ENCODE measurements at regions not wholly inside any gene's neighbourhood (a gene's known extent, or its start where the extent isn't known, plus 50 kb on each side); places are given as distances from the start of the nearest gene placed in this dataset.

GRCh38 chr1:79530055-79530454 lies 523.5 kb upstream of the ADGRL4 start (continued):
- TF ChIP-seq, protein P1, sequence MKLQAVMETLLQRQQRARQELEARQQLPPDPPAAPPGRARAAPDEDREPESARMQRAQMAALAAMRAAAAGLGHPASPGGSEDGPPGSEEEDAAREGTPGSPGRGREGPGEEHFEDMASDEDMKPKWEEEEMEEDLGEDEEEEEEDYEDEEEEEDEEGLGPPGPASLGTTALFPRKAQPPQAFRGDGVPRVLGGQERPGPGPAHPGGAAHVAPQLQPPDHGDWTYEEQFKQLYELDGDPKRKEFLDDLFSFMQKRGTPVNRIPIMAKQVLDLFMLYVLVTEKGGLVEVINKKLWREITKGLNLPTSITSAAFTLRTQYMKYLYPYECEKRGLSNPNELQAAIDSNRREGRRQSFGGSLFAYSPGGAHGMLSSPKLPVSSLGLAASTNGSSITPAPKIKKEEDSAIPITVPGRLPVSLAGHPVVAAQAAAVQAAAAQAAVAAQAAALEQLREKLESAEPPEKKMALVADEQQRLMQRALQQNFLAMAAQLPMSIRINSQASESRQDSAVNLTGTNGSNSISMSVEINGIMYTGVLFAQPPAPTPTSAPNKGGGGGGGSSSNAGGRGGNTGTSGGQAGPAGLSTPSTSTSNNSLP (IDR thresholded peaks at IDR 0.05; ENCODE audit: low read depth, low read length): no peak
- TF ChIP-seq, protein P2, sequence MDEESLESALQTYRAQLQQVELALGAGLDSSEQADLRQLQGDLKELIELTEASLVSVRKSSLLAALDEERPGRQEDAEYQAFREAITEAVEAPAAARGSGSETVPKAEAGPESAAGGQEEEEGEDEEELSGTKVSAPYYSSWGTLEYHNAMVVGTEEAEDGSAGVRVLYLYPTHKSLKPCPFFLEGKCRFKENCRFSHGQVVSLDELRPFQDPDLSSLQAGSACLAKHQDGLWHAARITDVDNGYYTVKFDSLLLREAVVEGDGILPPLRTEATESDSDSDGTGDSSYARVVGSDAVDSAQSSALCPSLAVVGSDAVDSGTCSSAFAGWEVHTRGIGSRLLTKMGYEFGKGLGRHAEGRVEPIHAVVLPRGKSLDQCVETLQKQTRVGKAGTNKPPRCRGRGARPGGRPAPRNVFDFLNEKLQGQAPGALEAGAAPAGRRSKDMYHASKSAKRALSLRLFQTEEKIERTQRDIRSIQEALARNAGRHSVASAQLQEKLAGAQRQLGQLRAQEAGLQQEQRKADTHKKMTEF (CRISPR knock-in tag; IDR thresholded peaks at IDR 0.05): no peak
- no peak for TF ChIP-seq KDM1A (CRISPR knock-in tag; IDR thresholded peaks at IDR 0.05)

DNA sequence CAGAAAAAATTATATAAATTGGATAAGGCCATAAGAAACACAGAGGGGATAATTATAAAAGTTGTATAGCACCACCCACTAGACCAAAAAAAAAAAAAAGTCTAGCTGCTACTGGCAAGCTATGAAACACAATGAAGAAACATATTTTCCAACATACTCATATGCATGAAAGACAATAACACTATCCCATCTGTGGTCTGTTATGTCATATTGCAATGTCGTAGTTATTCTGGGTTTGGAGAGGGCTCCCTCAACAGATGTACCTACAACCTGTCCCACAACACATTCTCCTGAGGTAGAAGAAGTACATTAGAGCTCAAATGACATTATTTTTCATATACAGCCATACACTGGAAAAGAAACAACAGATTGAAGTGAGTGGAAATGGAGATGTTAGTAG lies 517.6 kb upstream of the ADGRL4 start:
- POLR2A ChIA-PET: no interaction called here

More for the DNA sequence above, 517.6 kb upstream of the ADGRL4 start:
- DNase-seq (ENCODE audit: low spot score) (no peak), ATAC-seq (no peak), FAIRE-seq (no peak)
- H2AFZ ChIP-seq (ENCODE audit: low read length): no peak overlapping the region
- no peak overlapping the region for H3K4me3 ChIP-seq (replicated peaks in 1 of 3; ENCODE audit: insufficient read depth in 1 of 3, low read depth in 2 of 3, low read length in 3 of 3)
- in situ Hi-C loops (cut with HindIII; ENCODE audit: extremely low pct_ligation_motif_present, low pct_unique_long_range_greater_than_20kb) (no loop called here), intact Hi-C loops (cut with micrococcal nuclease; ENCODE audit: unreplicated experiment) (no loop called here)
- H3K36me3 ChIP-seq (replicated peaks in 1 of 2; ENCODE audit: control insufficient read depth in 1 of 2, insufficient read depth in 2 of 2, low read length in 2 of 2): no peaks in the 10 kb centered on the region
- H3K9ac ChIP-seq (ENCODE audit: insufficient read depth, low read depth, low read length): no peak overlapping the region
- WGBS (ENCODE audit: low lambda C conversion rate): 0% methylated on average over 1 of the region's 1 CpG
- H3K27me3 ChIP-seq (ENCODE audit: control insufficient read depth in 1 of 2, insufficient read depth in 2 of 2, low read length in 2 of 2): no peaks in the 10 kb centered on the region
- H3K4me1 ChIP-seq (ENCODE audit: insufficient read depth, low read length): no peaks in the 10 kb centered on the region
- no peak overlapping the region for H3K27ac ChIP-seq (ENCODE audit: extremely low read length, insufficient read depth, low read length)
- no peaks in the 10 kb centered on the region for H4K20me1 ChIP-seq (ENCODE audit: insufficient read depth, low read length)
- H3K79me2 ChIP-seq (ENCODE audit: insufficient read depth, low read length): no peaks in the 10 kb centered on the region
- H3K9me3 ChIP-seq (ENCODE audit: low read length): peaks cover 71% of the 10 kb centered on the region
- no peak overlapping the region for H3K4me2 ChIP-seq (ENCODE audit: low read depth, low read length)
- BruUV-seq (replicated peaks): no TSS peak
- no peak for TF ChIP-seq RBM39 (IDR thresholded peaks at IDR 0.05; ENCODE audit: low read depth, low read length, poor library complexity, severe bottlenecking)
- TF ChIP-seq MTF2 (CRISPR knock-in tag; IDR thresholded peaks at IDR 0.05; ENCODE audit: borderline replicate concordance): no peak
- no peak for TF ChIP-seq SOX6 (IDR thresholded peaks at IDR 0.05)
- TF ChIP-seq SOX6 (CRISPR knock-in tag; IDR thresholded peaks at IDR 0.05): no peak
- CTCF ChIA-PET (ENCODE audit: low intra/inter-chr PET ratio, low total read pairs): no interaction called here

Data from HepG2 (cell line).